Astrocyte (in vitro differentiated cells and primary cell): ENCODE measurements at regions not wholly inside any gene's neighbourhood (a gene's known extent, or its start where the extent isn't known, plus 50 kb on each side); places are given as distances from the start of the nearest gene placed in this dataset.
"Not testable (repeated sequence)": the region's sequence is repeated elsewhere in the genome, so short reads cannot be mapped to it uniquely, and the experiment has no call there.

Experiments used
- DNase-seq: peaks from one replicate; pipeline ENCODE4 v3.0.0-alpha.2; 2010; ENCODE audit warnings: low read depth
- FAIRE-seq: peaks from 2 replicates; lab custom pipeline; 2011; peaks lifted over from hg19 to GRCh38; lab: Jason Lieb, UNC
- H2AFZ ChIP-seq: 2 replicates; pipeline ENCODE4 v1.6.0; 2012; ENCODE audit warnings: low read depth, low read length, inconsistent platforms
- H3K27ac ChIP-seq: 2 replicates; pipeline ENCODE4 v1.5.1; 2011; ENCODE audit warnings: low read depth, low read length, inconsistent platforms
- H3K27me3 ChIP-seq: 2 replicates; pipeline ENCODE4 v1.6.0; 2011; ENCODE audit warnings: low read length, inconsistent platforms; ENCODE audit not compliant: insufficient read depth
- H3K36me3 ChIP-seq: 2 replicates; pipeline ENCODE4 v1.5.1; 2011; ENCODE audit warnings: low read length, inconsistent platforms; ENCODE audit not compliant: insufficient read depth
- H3K4me1 ChIP-seq: 2 replicates; pipeline ENCODE4 v1.5.1; 2011; ENCODE audit warnings: low read length, inconsistent platforms; ENCODE audit not compliant: insufficient read depth
- H3K4me2 ChIP-seq: 2 replicates; pipeline ENCODE4 v1.6.0; 2012; ENCODE audit warnings: low read length, inconsistent platforms
- H3K4me3 ChIP-seq: 2 replicates; pipeline ENCODE4 v1.5.1; 2011; ENCODE audit warnings: low read depth, mild to moderate bottlenecking, low read length, inconsistent platforms; ENCODE audit not compliant: insufficient read depth
- H3K79me2 ChIP-seq: 2 replicates; pipeline ENCODE4 v1.6.0; 2012; ENCODE audit warnings: mild to moderate bottlenecking, low read length, inconsistent platforms; ENCODE audit not compliant: insufficient read depth
- H3K9ac ChIP-seq: 2 replicates; pipeline ENCODE4 v1.6.0; 2012; ENCODE audit warnings: mild to moderate bottlenecking, low read length, inconsistent platforms
- H3K9me3 ChIP-seq: 2 replicates; pipeline ENCODE4 v1.5.1; 2012; ENCODE audit warnings: low read depth, mild to moderate bottlenecking, low read length, inconsistent platforms; ENCODE audit not compliant: insufficient read depth
- H4K20me1 ChIP-seq: 2 replicates; pipeline ENCODE4 v1.6.0; 2012; ENCODE audit warnings: low read length, inconsistent platforms; ENCODE audit not compliant: insufficient read depth
- H3K27ac Mint-ChIP-seq: one replicate; pipeline ENCODE4 v1.8.0; 2021; ENCODE audit warnings: mild to moderate bottlenecking, mixed read lengths; ENCODE audit not compliant: unreplicated experiment
- H3K27me3 Mint-ChIP-seq: one replicate; pipeline ENCODE4 v1.8.0; 2021; ENCODE audit warnings: low read depth, mixed read lengths; ENCODE audit not compliant: unreplicated experiment
- H3K36me3 Mint-ChIP-seq: one replicate; pipeline ENCODE4 v1.8.0; 2021; ENCODE audit warnings: low read depth, mixed read lengths; ENCODE audit not compliant: unreplicated experiment
- H3K4me1 Mint-ChIP-seq: one replicate; pipeline ENCODE4 v1.8.0; 2021; ENCODE audit warnings: low read depth, mixed read lengths; ENCODE audit not compliant: unreplicated experiment
- H3K4me3 Mint-ChIP-seq: one replicate; pipeline ENCODE4 v1.8.0; 2021; ENCODE audit warnings: mild to moderate bottlenecking, moderate library complexity, mixed read lengths; ENCODE audit not compliant: unreplicated experiment
- H3K9me3 Mint-ChIP-seq: one replicate; pipeline ENCODE4 v1.8.0; 2021; ENCODE audit warnings: mild to moderate bottlenecking, mixed read lengths; ENCODE audit not compliant: unreplicated experiment
- CTCF ChIP-seq: IDR thresholded peaks from 2 replicates; pipeline ENCODE4 v1.5.1; 2011; ENCODE audit warnings: low read depth, mild to moderate bottlenecking, inconsistent platforms, low read length, moderate library complexity; ENCODE audit not compliant: insufficient read depth
- EZH2 ChIP-seq: IDR thresholded peaks from 2 replicates; pipeline ENCODE4 v1.6.1; 2012; ENCODE audit warnings: mild to moderate bottlenecking, low read length, inconsistent platforms; ENCODE audit not compliant: insufficient read depth

- Mint-ChIP-seq H3K9me3 (no peaks in the 10 kb centered on the region), H3K27me3 (no peaks in the 10 kb centered on the region), H3K4me1 (no peaks in the 10 kb centered on the region), H3K4me3 (no peak overlapping the region), H3K27ac (no peak overlapping the region), H3K36me3 (no peaks in the 10 kb centered on the region)
- DNase-seq (no peak), FAIRE-seq (no peak)
- Histone ChIP-seq H2AFZ (no peak overlapping the region), H3K4me3 (no peak overlapping the region), H3K36me3 (no peaks in the 10 kb centered on the region), H3K4me2 (no peak overlapping the region), H3K27me3 (no peaks in the 10 kb centered on the region), H4K20me1 (no peaks in the 10 kb centered on the region), H3K9ac (no peak overlapping the region), H3K9me3 (no peaks in the 10 kb centered on the region), H3K4me1 (no peaks in the 10 kb centered on the region), H3K27ac (no peak overlapping the region), H3K79me2 (no peaks in the 10 kb centered on the region)
- TF ChIP-seq EZH2 (no peak), CTCF (no peak)
These were observed 225.7 kb upstream of the FANCL start for GRCh38 chr2:58466804-58467203.

GRCh38 chr2:58466021-58466420 lies 224.9 kb upstream of the FANCL start:
- H3K9me3 Mint-ChIP-seq, H3K27ac ChIP-seq, DNase-seq, H3K27ac Mint-ChIP-seq, H3K4me1 ChIP-seq, FAIRE-seq, H3K4me3 ChIP-seq, H3K9ac ChIP-seq, H3K36me3 Mint-ChIP-seq, H2AFZ ChIP-seq, H3K4me1 Mint-ChIP-seq, H3K9me3 ChIP-seq, H3K27me3 ChIP-seq, H3K4me2 ChIP-seq, H3K27me3 Mint-ChIP-seq, H3K36me3 ChIP-seq, H3K79me2 ChIP-seq, H4K20me1 ChIP-seq, H3K4me3 Mint-ChIP-seq: not testable (repeated sequence)

- no peak overlapping the region for H3K4me2 ChIP-seq
- no peak overlapping the region for H2AFZ ChIP-seq
- H3K79me2 ChIP-seq = no peaks in the 10 kb centered on the region
- H3K4me1 Mint-ChIP-seq = peaks cover 3% of the 10 kb centered on the region
- no peaks in the 10 kb centered on the region for H3K9me3 ChIP-seq
- H3K27ac Mint-ChIP-seq = no peak overlapping the region
- DNase-seq (no peak), FAIRE-seq (no peak)
- no peaks in the 10 kb centered on the region for H3K4me1 ChIP-seq
- TF ChIP-seq CTCF = no peak
- no peak for TF ChIP-seq EZH2
- H3K27me3 Mint-ChIP-seq = no peaks in the 10 kb centered on the region
- no peak overlapping the region for H3K27ac ChIP-seq
- no peak overlapping the region for H3K4me3 Mint-ChIP-seq
- H3K27me3 ChIP-seq = no peaks in the 10 kb centered on the region
- H3K9me3 Mint-ChIP-seq = no peaks in the 10 kb centered on the region
- H4K20me1 ChIP-seq = no peaks in the 10 kb centered on the region
- no peaks in the 10 kb centered on the region for H3K36me3 ChIP-seq
- H3K4me3 ChIP-seq = no peak overlapping the region
- no peak overlapping the region for H3K9ac ChIP-seq
- H3K36me3 Mint-ChIP-seq = no peaks in the 10 kb centered on the region
These were observed 219.5 kb upstream of the FANCL start for GRCh38 chr2:58460670-58461069.
